CD4-positive, alpha-beta T cell treated with Interferon alpha-2 for 1 hour (primary cell): ENCODE measurements at regions not wholly inside any gene's neighbourhood (a gene's known extent, or its start where the extent isn't known, plus 50 kb on each side); places are given as distances from the start of the nearest gene placed in this dataset.
"Not testable (repeated sequence)": the region's sequence is repeated elsewhere in the genome, so short reads cannot be mapped to it uniquely, and the experiment has no call there.

Experiments
- DNase-seq, 2 donors: peaks; one replicate each; pipeline ENCODE4 v3.0.0-alpha.2; 2020 to 2022

DNA sequence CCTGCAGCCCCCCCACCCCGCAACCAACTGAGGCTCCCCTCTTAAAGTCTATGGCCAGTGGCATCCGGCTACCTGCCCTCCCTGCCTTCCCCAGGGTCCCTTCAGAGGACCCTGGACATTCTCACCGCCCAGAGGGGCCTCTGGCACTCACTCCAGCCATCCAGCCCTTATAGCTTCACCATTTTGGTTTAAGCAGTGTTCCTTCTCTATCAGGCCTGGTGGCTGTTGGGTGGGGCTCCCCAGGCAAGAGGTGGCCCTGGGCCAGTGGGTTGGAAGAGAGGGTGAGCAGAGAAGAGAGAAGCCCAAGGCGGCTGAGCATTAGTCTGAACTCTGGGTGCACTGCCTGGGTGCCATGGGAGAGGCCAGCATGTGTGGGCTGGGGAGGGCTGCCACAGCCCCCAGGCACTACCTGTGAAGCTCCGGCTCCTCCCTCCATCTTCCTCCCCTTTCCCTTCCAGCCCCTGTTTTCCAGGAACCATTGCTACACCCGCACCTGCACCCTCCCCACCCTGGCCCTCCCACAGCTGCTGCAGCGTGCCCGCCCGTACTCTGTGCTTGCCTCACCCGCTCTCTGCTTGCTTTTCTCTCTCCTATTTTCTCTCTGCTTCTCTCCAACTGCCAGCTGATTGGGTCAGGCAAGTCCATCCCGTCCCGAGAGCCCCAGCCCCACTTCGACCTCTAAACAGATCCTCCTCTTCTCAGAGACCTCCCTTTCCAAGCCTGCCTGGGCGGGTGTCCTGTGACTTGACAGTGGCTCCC lies 168.2 kb downstream of the TBC1D2B start:
- DNase-seq: no peak

GRCh38 chr15:77908752-77909111 lies 168.8 kb downstream of the TBC1D2B start:
- not testable (repeated sequence) for DNase-seq

DNA sequence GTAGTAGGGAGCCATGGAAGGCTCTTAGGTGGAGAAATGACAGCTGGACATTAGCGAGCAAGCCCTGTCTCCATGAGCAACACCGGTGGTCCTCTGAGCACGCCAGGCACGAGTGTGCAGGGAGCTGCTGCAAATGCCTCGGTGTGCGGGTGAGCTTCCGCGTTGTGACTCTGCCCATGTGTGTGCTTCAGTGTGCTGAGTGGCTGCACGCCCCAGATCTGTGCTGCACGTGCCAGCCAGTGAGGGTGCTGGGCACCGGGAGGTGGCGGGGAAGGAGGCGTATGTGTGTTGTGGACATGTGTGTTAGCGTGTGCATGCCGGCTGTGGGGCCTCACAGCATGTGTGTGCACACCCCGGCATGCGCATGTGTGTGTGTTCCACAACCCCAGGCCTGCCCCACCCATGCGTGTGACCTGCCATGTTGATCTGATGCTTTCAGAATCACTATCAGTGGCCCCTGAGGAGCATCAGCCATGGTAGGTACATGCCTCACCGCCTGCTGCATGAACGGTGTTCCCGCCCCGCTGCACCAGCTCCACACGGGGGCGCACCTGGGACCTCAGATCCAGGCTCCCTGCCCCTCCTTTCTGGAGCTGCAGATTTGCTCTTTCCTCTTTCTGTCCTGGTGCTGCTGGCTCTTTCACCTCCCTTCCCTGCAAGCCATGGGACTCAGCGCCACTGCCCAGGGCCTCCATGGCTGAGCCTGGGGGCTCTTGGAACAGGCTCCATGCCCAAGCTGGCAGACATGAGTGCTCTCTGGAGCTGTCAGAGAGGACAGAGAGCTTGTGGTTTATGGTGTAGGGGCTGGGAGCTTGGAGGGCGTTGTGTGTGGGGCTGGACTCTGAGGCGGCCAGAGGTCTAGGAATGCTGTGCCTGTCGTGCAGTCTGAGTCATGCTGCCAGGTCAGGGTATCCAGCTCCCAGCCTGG lies 169.4 kb downstream of the TBC1D2B start:
- DNase-seq: peak in 1 of 2 donors; percentile 29

GRCh38 chr15:77906062-77906990 lies 171.2 kb downstream of the TBC1D2B start:
- DNase-seq: not testable (repeated sequence)

DNA sequence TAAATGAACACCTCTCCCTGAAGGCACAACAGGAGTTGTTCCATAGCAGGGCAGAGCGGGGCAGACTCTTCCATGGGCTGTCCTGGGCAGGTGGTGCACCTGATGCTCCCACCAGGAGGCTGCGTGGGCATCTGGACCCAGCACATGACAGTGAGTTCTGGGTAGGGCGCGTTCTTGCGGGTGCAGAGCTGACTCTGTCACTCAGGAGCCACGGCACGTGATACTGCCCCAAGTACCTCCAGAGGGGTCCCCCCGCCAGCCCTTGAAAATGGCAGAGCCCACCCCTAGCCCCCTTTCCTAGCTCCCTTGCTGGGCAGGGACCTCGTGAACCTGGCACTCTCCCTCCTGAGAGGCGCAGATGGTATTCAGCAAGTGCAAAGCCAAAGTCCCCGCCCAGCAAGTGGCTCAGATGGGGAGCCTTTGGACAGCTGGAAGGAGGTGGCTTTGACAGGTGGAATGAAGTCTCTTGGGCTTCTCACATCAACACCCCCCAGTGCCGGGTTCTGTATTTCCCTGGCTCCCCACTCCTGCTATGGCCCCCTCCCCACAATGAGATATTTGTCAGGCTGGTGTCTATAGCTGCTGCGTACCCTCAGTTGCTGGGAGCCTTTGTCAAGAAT lies 172.1 kb downstream of the TBC1D2B start:
- DNase-seq: no peak

- no peak for DNase-seq
Measured at GRCh38 chr15:77904901-77905300, 172.6 kb downstream of the TBC1D2B start.

DNA sequence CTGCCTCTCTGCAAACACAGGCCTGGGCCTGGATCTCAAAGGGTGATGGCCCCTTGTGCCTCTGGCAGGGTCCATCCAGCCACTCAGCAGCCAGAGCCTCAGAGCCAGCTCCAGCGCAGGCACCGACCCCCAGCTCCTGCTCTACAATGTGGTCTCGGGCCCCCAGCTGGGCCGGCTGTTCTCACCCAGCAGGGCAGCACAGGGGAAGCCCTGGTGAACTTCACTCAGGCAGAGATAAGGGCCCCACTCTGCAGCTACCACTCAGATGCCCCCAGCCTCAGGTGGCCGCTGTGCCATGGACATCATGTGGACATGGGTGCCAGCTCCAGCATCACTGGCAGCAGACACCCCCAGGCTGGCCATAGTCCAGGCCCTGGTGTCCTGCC lies 173.1 kb downstream of the TBC1D2B start:
- DNase-seq: no peak

DNA sequence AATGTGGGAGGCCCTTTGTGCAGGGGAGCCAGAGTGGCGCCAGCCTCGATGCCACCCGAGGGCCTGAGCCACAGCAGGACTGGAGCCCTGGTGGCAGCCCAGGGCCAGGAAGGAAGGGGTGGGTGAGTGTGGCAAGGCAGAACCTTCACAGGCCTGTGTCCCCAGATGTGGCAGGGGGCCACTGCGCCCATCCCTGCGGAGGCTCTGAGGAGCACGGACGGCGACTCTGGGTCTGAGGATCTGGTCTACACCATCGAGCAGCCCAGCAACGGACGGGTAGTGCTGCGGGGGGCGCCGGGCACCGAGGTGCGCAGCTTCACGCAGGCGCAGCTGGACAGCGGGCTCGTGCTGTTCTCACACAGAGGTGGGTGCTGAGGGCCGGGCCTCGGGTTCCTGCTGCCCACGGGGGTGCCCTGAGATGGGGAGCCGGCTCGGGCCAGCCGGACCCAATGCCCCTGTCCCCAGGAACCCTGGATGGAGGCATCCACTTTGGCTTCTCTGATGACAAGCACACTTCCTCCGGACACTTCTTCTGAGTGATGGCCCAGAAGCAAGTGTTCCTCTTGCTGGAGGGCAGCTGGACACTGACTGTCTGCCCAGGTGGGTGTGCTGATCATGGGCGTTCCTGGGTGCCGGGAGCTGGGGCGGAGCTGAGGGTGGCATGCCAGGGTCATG lies 173.6 kb downstream of the TBC1D2B start:
- not testable (repeated sequence) for DNase-seq

DNA sequence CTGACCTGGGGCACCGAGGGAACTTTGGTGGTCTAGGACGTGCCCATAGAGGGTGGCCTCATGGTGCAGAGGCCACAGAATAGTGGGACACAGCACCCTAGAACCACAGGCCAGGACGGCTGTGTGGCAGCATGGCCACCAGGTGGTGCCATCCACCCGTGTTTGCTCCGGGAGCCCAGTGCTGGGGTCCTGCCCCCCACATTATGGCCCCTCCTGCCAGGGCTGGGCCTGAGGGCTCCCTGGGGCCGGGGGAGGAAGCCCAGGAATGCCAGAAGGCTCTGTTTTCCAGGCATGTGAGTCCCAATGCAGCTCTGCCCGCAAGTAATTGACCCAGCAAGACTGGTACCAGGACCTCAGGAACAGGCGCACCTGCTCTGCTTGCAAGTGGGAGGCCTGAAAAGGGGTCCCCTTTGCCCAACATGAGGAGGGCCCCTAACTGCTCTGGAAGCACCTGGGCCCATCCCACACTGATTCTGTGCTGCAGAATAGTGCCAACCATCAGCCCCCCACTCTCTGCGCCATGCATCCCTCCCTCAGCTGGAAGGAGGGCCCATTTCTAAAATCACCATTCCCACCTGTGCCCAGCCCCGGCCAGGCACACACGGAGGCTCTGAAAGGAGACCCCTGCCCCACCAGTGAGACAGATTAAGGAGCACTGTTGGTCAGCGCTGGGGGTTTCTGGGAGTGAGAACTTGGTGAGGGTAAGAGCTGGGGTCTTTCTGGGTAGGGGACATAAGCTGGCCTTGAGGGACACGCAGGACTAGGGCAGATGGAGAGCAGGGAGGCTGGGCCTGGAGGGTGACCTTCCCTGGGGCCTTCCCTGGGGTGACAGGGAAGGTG lies 174.4 kb downstream of the TBC1D2B start:
- peak in 1 of 2 donors; percentile 12 for DNase-seq

GRCh38 chr15:77901921-77902750 lies 175.4 kb downstream of the TBC1D2B start:
- DNase-seq: no peak

DNA sequence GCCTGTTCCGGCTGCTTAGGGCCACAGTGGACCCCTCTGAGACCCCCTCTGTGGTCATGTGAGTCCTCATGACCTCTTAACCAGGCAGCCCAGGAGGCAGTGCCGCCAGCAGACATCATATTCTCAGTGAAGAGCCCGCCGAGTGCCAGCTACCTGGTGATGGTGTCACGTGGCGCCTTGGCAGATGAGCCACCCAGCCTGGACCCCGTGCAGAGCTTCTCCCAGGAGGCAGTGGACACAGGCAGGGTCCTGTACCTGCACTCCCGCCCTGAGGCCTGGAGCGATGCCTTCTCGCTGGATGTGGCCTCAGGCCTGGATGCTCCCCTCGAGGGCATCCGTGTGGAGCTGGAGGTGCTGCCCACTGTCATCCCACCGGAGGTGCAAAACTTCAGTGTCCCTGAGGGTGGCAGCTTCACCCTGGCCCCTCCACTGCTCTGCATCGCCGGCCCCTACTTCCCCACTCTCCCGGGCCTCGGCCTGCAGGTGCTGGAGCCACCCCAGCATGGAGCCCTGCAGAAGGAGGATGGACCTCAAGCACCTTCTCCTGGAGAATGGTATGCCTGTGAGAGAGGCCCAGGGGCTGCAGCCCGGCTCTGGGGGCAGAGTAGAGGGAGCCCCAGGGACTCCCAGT lies 176.1 kb downstream of the TBC1D2B start:
- DNase-seq: no peak

GRCh38 chr15:77900331-77900963 lies 177.1 kb downstream of the TBC1D2B start:
- DNase-seq: peak in 1 of 2 donors; percentile 21

DNA sequence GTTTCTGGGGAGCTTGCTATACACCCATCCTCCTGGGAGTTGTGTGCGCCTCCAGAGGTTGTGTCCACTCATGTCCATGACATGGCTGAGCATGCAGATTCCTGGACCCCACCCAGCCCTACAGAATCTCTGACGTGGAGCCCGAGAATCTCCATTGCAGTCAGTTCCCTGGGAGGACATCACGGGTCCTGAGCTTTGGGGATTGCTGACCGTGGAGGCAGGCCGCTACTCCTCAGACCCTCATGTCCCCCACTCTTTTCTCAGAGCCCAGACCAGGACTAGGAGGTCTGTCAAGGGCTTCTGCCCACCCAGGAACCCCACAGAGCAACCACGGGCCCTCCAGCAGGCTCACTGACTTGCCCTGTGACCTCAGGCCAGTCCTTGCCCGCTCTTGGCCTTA lies 177.7 kb downstream of the TBC1D2B start:
- not testable (repeated sequence) for DNase-seq

GRCh38 chr15:77898811-77899730 lies 178.4 kb downstream of the TBC1D2B start:
- DNase-seq: no peak

DNA sequence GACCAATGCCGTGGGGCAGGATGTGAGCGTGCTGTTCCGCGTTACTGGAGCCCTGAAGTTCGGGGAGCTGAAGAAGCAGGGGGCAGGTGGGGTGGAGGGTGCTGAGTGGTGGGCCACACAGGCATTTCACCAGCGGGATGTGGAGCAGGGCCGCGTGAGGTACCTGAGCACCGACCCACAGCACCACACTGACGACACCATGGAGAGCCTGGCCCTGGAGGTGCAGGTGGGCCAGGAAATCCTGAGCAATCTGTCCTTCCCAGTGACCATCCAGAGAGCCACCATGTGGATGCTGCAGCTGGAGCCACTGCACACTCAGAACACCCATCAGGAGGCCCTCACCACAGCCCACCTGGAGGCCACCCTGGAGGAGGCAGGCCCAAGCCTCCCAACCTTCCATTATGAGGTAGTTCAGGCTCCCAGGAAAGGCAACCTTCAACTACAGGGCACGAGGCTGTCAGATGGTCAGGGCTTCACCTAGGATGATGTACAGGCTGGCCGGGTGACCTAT lies 179.6 kb downstream of the TBC1D2B start:
- DNase-seq: no peak

DNA sequence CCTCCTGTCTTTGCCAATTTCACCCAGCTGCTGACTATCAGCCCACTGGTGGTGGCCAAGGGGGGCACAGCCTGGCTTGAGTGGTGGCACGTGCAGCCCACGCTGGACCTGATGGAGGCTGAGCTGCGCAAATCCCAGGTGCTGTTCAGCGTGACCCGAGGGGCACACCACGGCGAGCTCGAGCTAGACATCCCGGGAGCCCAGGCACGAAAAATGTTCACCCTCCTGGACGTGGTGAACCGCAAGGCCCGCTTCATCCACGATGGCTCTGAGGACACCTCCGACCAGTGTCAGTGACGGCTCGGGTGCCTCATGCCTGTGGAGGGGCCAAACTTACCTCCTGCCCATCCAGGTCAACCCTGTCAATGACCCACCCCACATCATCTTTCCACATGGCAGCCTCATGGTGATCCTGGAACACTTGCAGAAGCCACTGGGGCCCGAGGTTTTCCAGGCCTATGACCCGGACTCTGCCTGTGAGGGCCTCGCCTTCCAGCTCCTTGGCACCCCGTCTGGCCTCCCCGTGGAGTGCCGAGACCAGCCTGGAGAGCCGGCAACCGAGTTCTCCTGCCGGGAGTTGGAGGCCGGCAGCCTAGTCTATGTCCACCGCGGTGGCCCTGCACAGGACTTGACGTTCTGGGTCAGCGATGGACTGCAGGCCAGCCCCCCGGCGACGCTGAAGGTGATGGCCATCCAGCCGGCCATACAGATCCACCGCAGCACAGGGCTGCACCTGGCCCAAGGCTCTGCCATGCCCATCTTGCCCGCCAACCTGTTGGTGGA lies 180.2 kb downstream of the TBC1D2B start:
- not testable (repeated sequence) for DNase-seq
